GM18907 (cell line): ENCODE measurements at regions not wholly inside any gene's neighbourhood (a gene's known extent, or its start where the extent isn't known, plus 50 kb on each side); places are given as distances from the start of the nearest gene placed in this dataset.

ENCODE experiments used
- ATAC-seq: cut with Tn5 transposase; IDR thresholded peaks from one replicate; pipeline ENCODE4 v1.9.1; 2021; ENCODE audit warnings: mild to moderate bottlenecking, moderate library complexity; ENCODE audit not compliant: unreplicated experiment

- ATAC-seq, result no peak
Observed at GRCh38 chr11:28582506-28582905, 474.3 kb downstream of the METTL15 start.

GRCh38 chr11:28581286-28582242 lies 473.4 kb downstream of the METTL15 start:
- ATAC-seq, result no peak

GRCh38 chr11:28571371-28571770 lies 463.2 kb downstream of the METTL15 start:
- ATAC-seq, result no peak

DNA sequence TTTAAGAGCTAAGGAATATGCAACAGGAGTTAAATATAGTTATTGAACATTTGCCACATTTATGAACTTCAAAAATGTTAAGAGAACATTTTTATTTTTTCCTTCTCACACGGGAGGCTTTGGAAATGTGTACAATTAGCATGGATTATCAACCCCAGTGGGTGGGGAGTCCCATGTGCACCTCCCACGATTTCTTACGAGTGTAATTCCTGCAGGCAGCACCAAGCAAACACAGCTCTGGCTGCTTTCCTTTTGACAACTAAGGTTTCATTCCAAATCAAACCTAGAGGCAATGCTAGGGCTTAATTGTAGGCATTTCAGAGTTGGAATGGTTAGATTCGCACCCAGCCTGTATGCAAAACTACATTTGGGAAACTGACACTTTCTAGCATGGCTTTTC lies 460.9 kb downstream of the METTL15 start:
- no peak for ATAC-seq

DNA sequence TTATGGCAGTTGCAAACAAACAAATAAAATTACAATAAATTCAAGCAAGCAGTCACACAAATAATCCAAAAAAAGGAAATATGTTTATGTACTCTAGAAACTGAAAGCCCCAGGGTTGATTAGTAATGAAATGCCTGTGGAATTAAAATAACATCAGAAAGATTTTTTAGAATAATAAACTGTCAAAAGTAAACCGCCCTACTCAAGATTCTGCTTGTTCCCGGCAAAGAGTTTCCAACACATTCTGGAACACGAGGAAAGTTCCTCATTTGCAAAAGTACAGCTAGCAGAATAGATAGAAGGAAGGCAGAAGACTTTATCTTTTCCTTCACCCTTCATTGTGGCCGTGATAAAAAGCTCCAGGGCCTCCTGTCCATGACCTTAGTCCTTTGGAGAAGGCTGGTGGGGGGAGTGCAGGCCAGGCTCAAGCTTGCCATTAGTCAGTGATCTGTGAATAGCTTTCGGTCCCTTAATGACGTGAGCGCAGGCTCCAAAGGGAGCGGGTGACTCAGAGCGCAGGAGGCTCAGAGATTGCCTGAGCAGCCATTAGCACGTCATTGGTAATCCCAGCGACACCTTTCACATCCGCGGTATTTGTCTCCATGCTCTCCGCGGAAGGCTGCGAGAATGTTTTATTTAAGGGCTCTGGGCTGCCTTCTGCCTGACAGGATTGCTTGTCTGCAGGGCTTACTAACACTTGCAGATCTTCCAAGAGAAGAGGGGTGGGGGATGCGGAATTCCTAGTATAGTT lies 458.3 kb downstream of the METTL15 start:
- ATAC-seq, result peak; percentile 72

- ATAC-seq, result no peak
Observed at GRCh38 chr11:28559492-28559891, 451.3 kb downstream of the METTL15 start.

DNA sequence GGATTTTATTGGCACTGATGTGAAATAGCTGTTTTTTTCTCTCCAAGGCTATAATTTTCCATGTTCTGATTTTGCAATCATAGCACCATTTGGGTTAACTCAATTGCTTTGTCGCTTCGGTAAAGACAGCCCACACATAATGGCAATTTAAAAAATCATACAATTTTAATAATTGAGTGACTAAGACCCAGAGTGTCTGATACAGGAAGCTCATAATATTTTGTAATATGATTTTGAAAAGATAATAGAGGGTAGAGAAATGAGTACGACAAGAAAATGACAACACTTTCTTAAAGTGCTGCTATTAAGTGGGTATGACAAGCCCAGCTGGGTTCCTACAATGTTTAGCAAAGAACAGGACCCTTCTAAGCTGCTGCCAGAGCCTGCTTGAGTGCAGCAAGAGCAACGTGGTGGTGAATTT lies 439.1 kb downstream of the METTL15 start:
- ATAC-seq, result no peak

GRCh38 chr11:28545536-28545935 lies 437.3 kb downstream of the METTL15 start:
- ATAC-seq, result no peak

- ATAC-seq, result no peak
Observed at GRCh38 chr11:28542561-28542960, 434.4 kb downstream of the METTL15 start.

DNA sequence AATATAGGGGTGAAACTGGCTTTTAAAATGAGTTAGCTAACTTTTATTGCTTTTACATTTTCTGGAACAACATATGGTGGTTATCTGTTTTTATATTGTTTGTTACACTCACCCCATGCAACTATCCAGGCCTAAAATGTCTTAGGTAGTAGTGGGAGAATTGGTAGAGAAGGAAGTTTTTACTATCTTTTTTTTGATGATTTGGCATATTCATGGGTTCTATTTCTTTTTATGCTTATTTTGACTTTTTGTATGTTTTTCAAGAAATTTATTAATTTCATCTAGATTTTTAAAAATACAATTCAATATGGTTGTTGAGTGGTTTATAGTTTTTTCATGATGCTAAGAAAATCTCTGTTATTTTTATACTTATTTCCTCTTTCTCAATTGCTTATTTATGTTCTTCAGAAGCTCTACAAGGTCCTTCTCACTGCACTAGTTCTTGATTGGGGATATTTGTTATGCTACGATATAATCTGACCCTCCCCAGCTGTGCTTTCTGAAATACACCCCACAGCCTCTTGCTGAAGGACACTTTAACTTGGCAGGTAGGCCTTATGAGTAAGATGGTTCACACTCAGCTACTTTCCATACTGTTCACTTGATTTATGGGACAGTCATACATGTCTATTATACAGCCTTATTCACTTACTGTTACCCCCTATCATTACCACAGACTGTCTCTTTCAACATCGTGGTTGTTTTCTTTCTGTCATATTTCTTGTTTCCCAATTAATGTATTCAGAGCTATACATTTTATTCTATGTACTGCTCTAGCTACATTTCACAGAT lies 431.2 kb downstream of the METTL15 start:
- no peak for ATAC-seq

DNA sequence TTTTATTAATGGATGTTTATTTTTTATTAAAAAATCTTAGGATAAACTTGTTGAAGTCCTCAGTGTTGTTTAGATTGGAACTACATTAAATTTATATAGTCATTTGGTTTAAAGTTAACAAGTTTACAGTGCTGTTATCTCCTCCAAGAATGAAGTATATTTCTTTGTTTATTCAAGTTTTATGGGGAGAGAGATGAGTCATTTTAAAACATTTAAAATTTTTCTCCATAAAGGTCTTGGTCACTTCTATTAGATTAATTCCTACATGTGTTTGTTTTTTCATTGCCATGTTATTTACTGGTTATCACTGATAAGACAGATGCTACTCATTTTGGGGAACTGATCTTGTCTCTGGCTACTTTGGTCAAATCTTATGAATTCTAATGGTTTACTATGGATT lies 429.6 kb downstream of the METTL15 start:
- ATAC-seq, result no peak

- ATAC-seq, result no peak
Observed at GRCh38 chr11:28536504-28537267, 428.5 kb downstream of the METTL15 start.

DNA sequence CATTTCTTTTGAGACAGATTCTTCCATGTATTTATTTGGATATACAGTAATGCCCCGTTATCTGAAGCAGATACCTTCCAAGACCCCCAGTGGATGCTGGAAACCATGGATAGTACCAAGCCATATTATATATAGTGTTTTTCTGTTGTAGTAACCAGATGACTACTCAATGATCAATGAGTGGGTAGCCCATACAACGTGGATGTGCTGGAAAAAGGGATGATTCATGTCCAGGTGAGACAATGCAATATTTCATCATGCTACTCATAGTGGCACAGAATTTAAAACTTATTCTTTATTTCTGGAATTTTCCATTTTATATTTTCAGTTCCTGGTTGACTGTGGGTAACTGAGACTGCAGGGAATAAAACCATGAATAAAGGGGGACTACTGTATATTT lies 427.5 kb downstream of the METTL15 start:
- no peak for ATAC-seq

- peak; percentile 63 for ATAC-seq
Observed at GRCh38 chr11:28529540-28530410, 421.6 kb downstream of the METTL15 start.

GRCh38 chr11:28529046-28529445 lies 420.9 kb downstream of the METTL15 start:
- no peak for ATAC-seq

DNA sequence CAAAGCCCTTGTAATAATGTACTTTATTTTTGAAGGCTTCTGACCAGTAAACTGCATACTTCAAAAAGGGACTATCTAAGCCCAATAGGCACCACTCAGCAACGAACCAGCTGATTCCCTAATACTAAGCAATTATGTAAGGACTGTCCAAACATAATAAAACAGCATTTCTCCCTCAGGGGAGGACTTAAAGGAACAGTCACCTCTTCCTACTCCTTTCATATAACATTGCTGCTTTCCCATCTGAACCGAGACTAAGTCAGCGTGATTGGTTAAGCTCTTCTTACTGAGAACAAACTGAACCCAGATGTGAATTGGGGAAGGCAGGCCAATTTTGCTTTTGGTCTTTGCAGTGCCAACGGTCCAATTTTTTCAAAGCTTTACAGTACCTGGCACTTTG lies 420.0 kb downstream of the METTL15 start:
- ATAC-seq, result no peak

DNA sequence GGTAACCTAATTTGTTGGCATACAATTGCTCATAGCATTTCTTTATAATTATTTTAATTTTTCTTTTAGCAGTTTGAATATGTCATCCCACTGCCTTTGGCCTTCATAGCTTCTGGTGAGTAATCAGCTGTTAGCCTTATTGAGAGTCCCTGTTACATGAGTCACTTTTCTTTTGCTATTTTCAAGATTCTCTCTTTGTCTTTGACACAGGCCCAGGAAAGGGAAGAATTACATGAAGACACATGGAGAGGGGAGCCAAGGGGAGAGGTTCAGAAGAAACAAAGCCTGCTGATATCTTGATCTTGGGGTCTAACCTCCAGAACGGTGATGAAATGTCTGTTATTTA lies 418.2 kb downstream of the METTL15 start:
- no peak for ATAC-seq

GRCh38 chr11:28525636-28526405 lies 417.6 kb downstream of the METTL15 start:
- no peak for ATAC-seq

GRCh38 chr11:28524098-28524497 lies 415.9 kb downstream of the METTL15 start:
- ATAC-seq, result no peak
